Loucy (cell line): ENCODE measurements at regions not wholly inside any gene's neighbourhood (a gene's known extent, or its start where the extent isn't known, plus 50 kb on each side); places are given as distances from the start of the nearest gene placed in this dataset.

ENCODE experiments used
- CTCF ChIP-seq: fragments of 200-600 bp; sonication (generic); conservative IDR thresholded peaks from 2 replicates; pipeline ENCODE4 v1.5.1; 2014; ENCODE audit warnings: mild to moderate bottlenecking, antibody characterized with exemption, low read length
- EZH2phosphoT487 ChIP-seq: fragments of 200-600 bp; IDR thresholded peaks from 2 replicates; pipeline ENCODE4 v1.6.1; 2018; ENCODE audit warnings: antibody characterized with exemption, mild to moderate bottlenecking, moderate library complexity, borderline replicate concordance

DNA sequence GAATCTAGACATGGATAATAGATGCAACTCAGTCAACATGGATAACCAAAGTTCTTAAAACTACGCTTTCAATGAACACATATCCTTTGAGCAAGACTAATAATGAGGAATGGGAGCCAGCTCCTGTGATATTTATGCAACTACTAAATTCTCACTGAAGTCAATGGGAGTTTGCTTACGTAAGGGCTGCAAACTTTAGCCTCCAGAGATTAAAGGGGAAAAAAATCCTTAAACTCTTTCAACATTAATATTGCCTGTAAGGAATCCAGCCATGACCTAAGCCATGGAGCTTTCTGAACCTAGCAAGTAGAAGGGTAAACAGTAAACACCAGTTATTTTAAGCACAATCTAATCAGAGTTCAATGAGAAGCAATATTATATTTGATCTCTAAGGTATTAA is 125.2 kb upstream of the PITX2 start:
- no peak for TF ChIP-seq CTCF
- TF ChIP-seq EZH2phosphoT487 = no peak
